ENCODE measurements at regions not wholly inside any gene's neighbourhood (a gene's known extent, or its start where the extent isn't known, plus 50 kb on each side); places are given as distances from the start of the nearest gene placed in this dataset.

- no peak for TF ChIP-seq CTCF (IDR thresholded peaks at IDR 0.05; ENCODE audit: low read depth, low read length, missing control alignments)
- no peak overlapping the region for H3K4me3 ChIP-seq (ENCODE audit: low read depth, low read length)
- no peak for DNase-seq (ENCODE audit: low read depth)
Measured at GRCh38 chr14:104280085-104280901, 141.9 kb downstream of the KIF26A start.

- TF ChIP-seq CTCF (IDR thresholded peaks at IDR 0.05; ENCODE audit: low read depth, low read length, missing control alignments), result no peak
- no peak overlapping the region for H3K4me3 ChIP-seq (ENCODE audit: low read depth, low read length)
- no peak for DNase-seq (ENCODE audit: low read depth)
Measured at GRCh38 chr14:104280902-104281767, 142.7 kb downstream of the KIF26A start.

GRCh38 chr14:104281768-104282301 lies 143.4 kb downstream of the KIF26A start:
- H3K4me3 ChIP-seq (ENCODE audit: low read depth, low read length), result no peak overlapping the region
- DNase-seq (ENCODE audit: low read depth), result no peak
- TF ChIP-seq CTCF (IDR thresholded peaks at IDR 0.05; ENCODE audit: low read depth, low read length, missing control alignments), result no peak

GRCh38 chr14:104282332-104283196 lies 144.2 kb downstream of the KIF26A start:
- TF ChIP-seq CTCF (IDR thresholded peaks at IDR 0.05; ENCODE audit: low read depth, low read length, missing control alignments), result no peak
- H3K4me3 ChIP-seq (ENCODE audit: low read depth, low read length), result no peak overlapping the region
- DNase-seq (ENCODE audit: low read depth), result no peak

- DNase-seq (ENCODE audit: low read depth), result no peak
- H3K4me3 ChIP-seq (ENCODE audit: low read depth, low read length), result no peak overlapping the region
- no peak for TF ChIP-seq CTCF (IDR thresholded peaks at IDR 0.05; ENCODE audit: low read depth, low read length, missing control alignments)
Measured at GRCh38 chr14:104283197-104284106, 145.1 kb downstream of the KIF26A start.

Data from GM12864 (cell line).